ENCODE measurements at regions not wholly inside any gene's neighbourhood (a gene's known extent, or its start where the extent isn't known, plus 50 kb on each side); places are given as distances from the start of the nearest gene placed in this dataset.

DNA sequence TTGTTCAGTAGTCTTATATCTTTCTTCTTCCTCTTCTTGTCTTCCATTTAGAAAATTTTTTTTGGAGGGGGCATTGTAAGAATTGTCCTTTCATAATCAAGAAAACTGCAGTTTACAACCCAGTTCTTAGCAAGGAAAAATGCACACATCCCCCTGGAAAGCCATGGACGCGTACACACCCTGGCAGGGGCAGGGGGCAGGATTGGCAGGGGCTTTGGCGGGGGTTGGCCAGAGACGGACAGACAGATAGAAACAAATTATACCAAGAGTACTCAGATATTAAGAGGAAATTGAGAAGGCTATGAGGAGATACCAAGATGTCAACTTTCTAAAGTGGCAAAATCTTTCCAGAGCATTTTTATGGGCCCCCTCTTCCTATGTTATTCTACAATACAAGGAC lies 322.5 kb upstream of the CPXCR1 start:
- TF ChIP-seq, protein P1, sequence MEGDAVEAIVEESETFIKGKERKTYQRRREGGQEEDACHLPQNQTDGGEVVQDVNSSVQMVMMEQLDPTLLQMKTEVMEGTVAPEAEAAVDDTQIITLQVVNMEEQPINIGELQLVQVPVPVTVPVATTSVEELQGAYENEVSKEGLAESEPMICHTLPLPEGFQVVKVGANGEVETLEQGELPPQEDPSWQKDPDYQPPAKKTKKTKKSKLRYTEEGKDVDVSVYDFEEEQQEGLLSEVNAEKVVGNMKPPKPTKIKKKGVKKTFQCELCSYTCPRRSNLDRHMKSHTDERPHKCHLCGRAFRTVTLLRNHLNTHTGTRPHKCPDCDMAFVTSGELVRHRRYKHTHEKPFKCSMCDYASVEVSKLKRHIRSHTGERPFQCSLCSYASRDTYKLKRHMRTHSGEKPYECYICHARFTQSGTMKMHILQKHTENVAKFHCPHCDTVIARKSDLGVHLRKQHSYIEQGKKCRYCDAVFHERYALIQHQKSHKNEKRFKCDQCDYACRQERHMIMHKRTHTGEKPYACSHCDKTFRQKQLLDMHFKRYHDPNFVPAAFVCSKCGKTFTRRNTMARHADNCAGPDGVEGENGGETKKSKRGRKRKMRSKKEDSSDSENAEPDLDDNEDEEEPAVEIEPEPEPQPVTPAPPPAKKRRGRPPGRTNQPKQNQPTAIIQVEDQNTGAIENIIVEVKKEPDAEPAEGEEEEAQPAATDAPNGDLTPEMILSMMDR (IDR thresholded peaks at IDR 0.05; ENCODE audit: low read depth, low read length) = no peak
- in situ Hi-C loops (cut with HindIII; ENCODE audit: low sequenced_read_pairs) = no loop called here
- DNase-seq (ENCODE audit: low read depth, low spot score) = no peak
- H3K4me3 ChIP-seq (ENCODE audit: low read depth, low read length) = no peak overlapping the region

DNA sequence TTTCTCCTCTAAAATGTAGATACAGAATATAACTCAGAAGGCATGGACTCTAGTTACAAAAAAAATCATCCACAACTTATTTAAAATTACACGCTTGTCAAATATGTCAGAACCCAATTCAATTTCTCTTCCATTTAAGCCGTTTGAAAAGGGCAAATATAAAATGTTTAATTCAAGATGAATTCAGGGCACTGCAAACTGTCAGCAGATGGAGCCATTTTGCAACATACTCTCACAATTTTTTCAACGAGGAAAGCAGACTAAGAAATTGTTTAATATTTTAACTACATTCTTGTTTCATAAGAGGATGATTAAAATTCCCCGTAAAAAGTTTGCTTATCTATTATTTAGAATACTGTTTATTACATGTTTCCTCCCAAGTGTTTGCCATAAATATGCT lies 321.3 kb upstream of the CPXCR1 start:
- H3K4me3 ChIP-seq (ENCODE audit: low read depth, low read length) = no peak overlapping the region
- DNase-seq (ENCODE audit: low read depth, low spot score) = no peak
- in situ Hi-C loops (cut with HindIII; ENCODE audit: low sequenced_read_pairs) = no loop called here
- TF ChIP-seq, protein P1 (IDR thresholded peaks at IDR 0.05; ENCODE audit: low read depth, low read length) = no peak

DNA sequence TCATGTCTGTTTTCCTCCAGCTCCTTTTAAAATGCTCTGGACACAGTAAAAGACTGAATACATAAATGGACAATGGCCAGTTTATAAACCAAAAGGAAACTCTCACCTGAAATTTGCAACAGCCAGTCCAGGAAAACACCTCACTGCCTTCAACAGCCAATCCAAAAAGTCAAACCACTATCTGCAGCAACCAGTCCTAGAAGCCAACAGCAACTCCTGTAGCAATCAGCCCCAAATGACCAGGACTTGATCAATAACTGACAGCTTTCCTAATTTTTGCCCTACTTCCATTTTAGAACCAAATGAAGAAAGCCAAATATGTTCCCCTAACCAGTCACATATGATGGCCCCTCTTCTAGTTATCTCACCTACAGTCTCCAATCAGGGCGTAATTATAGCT lies 309.5 kb upstream of the CPXCR1 start:
- H3K4me3 ChIP-seq (ENCODE audit: low read depth, low read length) = no peak overlapping the region
- TF ChIP-seq, protein P1 (IDR thresholded peaks at IDR 0.05; ENCODE audit: low read depth, low read length) = no peak
- in situ Hi-C loops (cut with HindIII; ENCODE audit: low sequenced_read_pairs) = no loop called here
- no peak for DNase-seq (ENCODE audit: low read depth, low spot score)

DNA sequence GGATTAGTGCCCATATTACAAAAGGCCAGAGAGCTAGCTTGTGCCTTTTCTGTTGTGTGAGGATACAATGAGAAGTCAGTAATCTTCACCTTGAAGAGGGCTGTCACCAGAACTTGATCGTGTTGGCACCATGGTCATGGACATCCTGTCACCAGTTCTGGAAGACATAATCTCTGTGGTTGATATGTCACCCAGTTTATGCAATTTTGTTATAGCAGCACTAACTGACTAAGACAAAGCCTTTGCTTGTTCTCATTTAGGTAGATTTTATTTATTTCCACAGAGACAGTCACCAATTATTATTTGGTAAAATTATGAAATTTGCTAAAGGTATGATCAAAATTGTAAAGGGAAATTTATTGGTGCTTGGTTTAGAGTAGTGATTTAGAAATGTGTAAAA lies 308.8 kb upstream of the CPXCR1 start:
- no peak for DNase-seq (ENCODE audit: low read depth, low spot score)

DNA sequence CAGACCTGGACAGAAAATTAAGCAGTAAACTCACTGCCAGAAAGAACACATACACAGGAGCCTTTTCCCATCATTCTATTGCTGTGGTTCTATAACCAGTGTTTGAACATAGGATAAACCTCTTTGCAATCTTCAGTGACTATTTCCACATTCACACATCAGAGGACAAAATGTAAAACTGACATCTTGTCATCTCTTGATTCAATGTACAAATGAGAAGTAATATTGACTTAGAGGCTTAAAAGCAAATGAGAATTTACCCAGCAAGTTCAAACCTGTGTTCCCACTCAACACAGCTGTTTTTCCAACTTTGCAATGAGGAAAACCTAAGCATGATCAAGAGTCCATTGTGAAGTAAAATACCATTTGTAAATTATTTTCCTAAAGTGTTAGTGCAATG lies 307.1 kb upstream of the CPXCR1 start:
- TF ChIP-seq, protein P1 (IDR thresholded peaks at IDR 0.05; ENCODE audit: low read depth, low read length) = no peak
- in situ Hi-C loops (cut with HindIII; ENCODE audit: low sequenced_read_pairs) = no loop called here
- no peak overlapping the region for H3K4me3 ChIP-seq (ENCODE audit: low read depth, low read length)
- DNase-seq (ENCODE audit: low read depth, low spot score) = no peak

More for the DNA sequence above, 308.8 kb upstream of the CPXCR1 start:
- TF ChIP-seq, protein P1 (IDR thresholded peaks at IDR 0.05; ENCODE audit: low read depth, low read length) = no peak
- no peak overlapping the region for H3K4me3 ChIP-seq (ENCODE audit: low read depth, low read length)
- in situ Hi-C loops (cut with HindIII; ENCODE audit: low sequenced_read_pairs) = no loop called here

Measured in astrocyte of the spinal cord (primary cell).